K562 (cell line): ENCODE measurements at regions not wholly inside any gene's neighbourhood (a gene's known extent, or its start where the extent isn't known, plus 50 kb on each side); places are given as distances from the start of the nearest gene placed in this dataset.

Experiments
- ATAC-seq: fragments of 200-7000 bp; cut with Tn5 transposase; 3 replicates; pipeline ENCODE4 v1.9.1; 2020; ENCODE audit warnings: moderate library complexity
- BruUV-seq: library from RNA; stranded (reverse); fragments of 400-500 nt; replicated peaks from 2 replicates; lab custom pipeline; 2021; lab: Mats Ljungman, UMichigan
- CTCF ChIA-PET: fragments of 300-600 bp; formaldehyde crosslinking; extraction: SDS; loops from one replicate; lab custom pipeline; 2021; ENCODE audit warnings: low intra/inter-chr PET ratio; lab: Yijun Ruan, JAX
- POLR2A ChIA-PET: fragments of 300-600, 350-650 bp; sonication (Branson Sonifier 250); formaldehyde crosslinking; extraction: SDS; loops from one replicate; lab custom pipeline; 2021; ENCODE audit warnings: antibody characterized with exemption, inconsistent platforms; lab: Yijun Ruan, JAX
- DNase-seq, 4 experiments: peaks; one replicate each; pipeline versions ENCODE4 v3.0.0 to v3.0.0-alpha.2; 2011 to 2018; ENCODE audit warnings: low spot score in 3 of 4, mixed read lengths in 3 of 4; ENCODE audit errors: extremely low read depth in 1 of 4
- FAIRE-seq: peaks from 2 replicates; lab custom pipeline; 2011; peaks lifted over from hg19 to GRCh38; lab: Jason Lieb, UNC
- H2AFZ ChIP-seq: 2 replicates; pipeline ENCODE4 v1.6.0; 2011; ENCODE audit warnings: low read depth, low read length, control low read depth, inconsistent platforms
- H3K27ac ChIP-seq: fragments of 200-600 bp; 3 replicates; pipeline ENCODE4 v1.8.0; 2011; ENCODE audit warnings: low read depth, mild to moderate bottlenecking, control low read depth, inconsistent platforms, low read length, moderate library complexity, mixed read lengths; ENCODE audit errors: extremely low read depth
- H3K27me3 ChIP-seq, 2 experiments: fragments of 300-600 bp in 1 of 2; 2 replicates in 1 of 2; 3 replicates in 1 of 2; pipeline versions ENCODE4 v1.6.0 to v1.8.0; 2011; ENCODE audit warnings: inconsistent platforms in 2 of 2, low read length in 2 of 2, mild to moderate bottlenecking in 1 of 2, mixed read lengths in 1 of 2, moderate library complexity in 1 of 2; ENCODE audit not compliant: control insufficient read depth in 2 of 2, insufficient read depth in 2 of 2
- H3K36me3 ChIP-seq: fragments of 300-600 bp; 3 replicates; pipeline ENCODE4 v1.8.0; 2011; ENCODE audit warnings: mild to moderate bottlenecking, low read length, inconsistent platforms; ENCODE audit not compliant: control insufficient read depth, insufficient read depth
- H3K4me1 ChIP-seq, 2 experiments: fragments of 200-600 bp in 1 of 2; replicated peaks in 1 of 2; 2 replicates in 1 of 2; 3 replicates in 1 of 2; pipeline versions ENCODE4 v1.5.1 to v1.8.0; 2011; ENCODE audit warnings: inconsistent platforms in 2 of 2, low read length in 2 of 2, mild to moderate bottlenecking in 1 of 2, mixed read lengths in 1 of 2, moderate library complexity in 1 of 2; ENCODE audit not compliant: control insufficient read depth in 2 of 2, insufficient read depth in 2 of 2
- H3K4me2 ChIP-seq: 2 replicates; pipeline ENCODE4 v1.6.1; 2011; ENCODE audit warnings: low read length, control low read depth, inconsistent platforms, mixed read lengths; ENCODE audit not compliant: insufficient read depth
- H3K4me3 ChIP-seq: fragments of 200-600 bp; sonication (generic), shearing (Covaris generic); 2 replicates; pipeline ENCODE4 v1.5.1; 2016; ENCODE audit warnings: control low read depth, inconsistent platforms
- H3K79me2 ChIP-seq: fragments of 200-600 bp; 3 replicates; pipeline ENCODE4 v1.8.0; 2011; ENCODE audit warnings: low read length, inconsistent platforms; ENCODE audit not compliant: control insufficient read depth, insufficient read depth
- H3K9ac ChIP-seq, 2 experiments: 2 replicates each; pipeline versions ENCODE4 v1.6.0 to v1.6.1; 2011; ENCODE audit warnings: low read depth in 2 of 2, low read length in 2 of 2, control low read depth in 1 of 2, inconsistent platforms in 1 of 2, mild to moderate bottlenecking in 1 of 2, mixed read lengths in 1 of 2; ENCODE audit not compliant: insufficient read depth in 1 of 2
- H3K9me1 ChIP-seq: one replicate; pipeline ENCODE4 v1.6.0; 2011; ENCODE audit warnings: inconsistent platforms, mild to moderate bottlenecking, low read length, moderate library complexity; ENCODE audit not compliant: control insufficient read depth, insufficient read depth
- H3K9me3 ChIP-seq: replicated peaks from 2 replicates; pipeline ENCODE4 v1.5.1; 2011; ENCODE audit warnings: low read depth, low read length, inconsistent platforms; ENCODE audit not compliant: control insufficient read depth, insufficient read depth
- H4K20me1 ChIP-seq: replicated peaks from 2 replicates; pipeline ENCODE4 v1.6.1; 2011; ENCODE audit warnings: low read length, inconsistent platforms, mixed read lengths; ENCODE audit not compliant: control insufficient read depth, insufficient read depth
- ATF3 ChIP-seq, 2 experiments: fragments of 450-650 bp in 1 of 2; sonication (generic) in 1 of 2; formaldehyde crosslinking in 1 of 2; IDR thresholded peaks in 1 of 2; conservative IDR thresholded peaks in 1 of 2; 2 replicates each; pipeline versions ENCODE4 v1.6.1 to v1.8.1; 2016 to 2023; ENCODE audit warnings: mild to moderate bottlenecking in 2 of 2, moderate library complexity in 2 of 2, inconsistent platforms in 1 of 2, missing genetic modification reagents in 1 of 2
- CXXC5 ChIP-seq: fragments of 250-450 bp; sonication (Bioruptor Pico); IDR thresholded peaks from 2 replicates; pipeline ENCODE4 v1.8.0; 2022; ENCODE audit warnings: inconsistent platforms, mild to moderate bottlenecking, moderate library complexity
- DACH1 ChIP-seq: fragments of 450-650 bp; IDR thresholded peaks from 2 replicates; pipeline ENCODE4 v1.6.1; 2018; ENCODE audit not compliant: partially characterized antibody
- DLX4 ChIP-seq: fragments of 250-450 bp; sonication (Bioruptor Pico); IDR thresholded peaks from 2 replicates; pipeline ENCODE4 v1.6.1; 2021; ENCODE audit warnings: mild to moderate bottlenecking
- DPF2 ChIP-seq: fragments of 450-650 bp; IDR thresholded peaks from 2 replicates; pipeline ENCODE4 v1.6.1; 2016
- HDAC2 ChIP-seq: fragments of 450-650 bp; IDR thresholded peaks from 2 replicates; pipeline ENCODE4 v1.6.1; 2016; ENCODE audit warnings: mild to moderate bottlenecking
- IRF9 ChIP-seq: fragments of 450-650 bp; IDR thresholded peaks from 2 replicates; pipeline ENCODE4 v1.6.1; 2016; ENCODE audit warnings: missing biosample characterization, missing genetic modification characterization
- LARP7 ChIP-seq: fragments of 450-650 bp; IDR thresholded peaks from 2 replicates; pipeline ENCODE4 v1.6.1; 2016
- MYBL2 ChIP-seq, 2 experiments: fragments of 450-650 bp in 1 of 2; sonication (generic) in 1 of 2; formaldehyde crosslinking in 1 of 2; IDR thresholded peaks; 2 replicates each; pipeline versions ENCODE4 v1.6.1 to v1.8.1; 2017 to 2022; ENCODE audit warnings: borderline replicate concordance in 1 of 2, inconsistent platforms in 1 of 2, low read depth in 1 of 2, mild to moderate bottlenecking in 1 of 2, missing genetic modification reagents in 1 of 2, moderate library complexity in 1 of 2
- NELFE ChIP-seq: IDR thresholded peaks from 2 replicates; pipeline ENCODE4 v1.6.1; 2011; ENCODE audit warnings: mild to moderate bottlenecking; ENCODE audit not compliant: insufficient read depth, insufficient read length
- NFXL1 ChIP-seq: fragments of 450-650 bp; formaldehyde crosslinking; IDR thresholded peaks from 2 replicates; pipeline ENCODE4 v1.4.0; 2021; ENCODE audit warnings: mild to moderate bottlenecking
- NKRF ChIP-seq: fragments of 450-650 bp; IDR thresholded peaks from 2 replicates; pipeline ENCODE4 v1.6.1; 2016; ENCODE audit warnings: borderline replicate concordance
- POLR3G ChIP-seq: IDR thresholded peaks from 2 replicates; pipeline ENCODE4 v1.6.1; 2011; ENCODE audit not compliant: insufficient read length, insufficient replicate concordance; ENCODE audit errors: extremely low read depth
- PTRF ChIP-seq: fragments of 450-650 bp; IDR thresholded peaks from 2 replicates; pipeline ENCODE4 v1.6.1; 2016; ENCODE audit warnings: mild to moderate bottlenecking, missing genetic modification characterization, missing compliant biosample characterization
- RBM25 ChIP-seq: fragments of 200-400 bp; formaldehyde crosslinking; IDR thresholded peaks from 2 replicates; pipeline ENCODE4 v1.6.1; 2018; ENCODE audit warnings: low read length, low read depth, moderate library complexity; ENCODE audit not compliant: severe bottlenecking
- SAP30 ChIP-seq: fragments of 200-600 bp; sonication (generic); IDR thresholded peaks from 2 replicates; pipeline ENCODE4 v1.6.1; 2012; ENCODE audit warnings: borderline replicate concordance, low read depth, mild to moderate bottlenecking, moderate library complexity, low read length, control low read depth, inconsistent platforms; ENCODE audit not compliant: insufficient read depth, poor library complexity, severe bottlenecking
- SMARCB1 ChIP-seq: IDR thresholded peaks from 2 replicates; pipeline ENCODE4 v1.6.1; 2011; ENCODE audit warnings: improper control_type of control experiment, low read depth; ENCODE audit not compliant: insufficient read length
- ZKSCAN1 ChIP-seq: fragments of 150-350 bp; IDR thresholded peaks from 2 replicates; pipeline ENCODE4 v1.6.1; 2016; ENCODE audit warnings: low read depth, low read length
- ZNF324 ChIP-seq: fragments of 250-450 bp; sonication (Bioruptor Pico); IDR thresholded peaks from 2 replicates; pipeline ENCODE4 v1.4.0; 2020; ENCODE audit warnings: mild to moderate bottlenecking
- ZNF583 ChIP-seq: fragments of 250-450 bp; sonication (Bioruptor Pico); IDR thresholded peaks from 2 replicates; pipeline ENCODE4 v1.4.0; 2020
- WGBS: fragments of 100-300 bp; shearing (Covaris generic); methylation state at CpG from one replicate; pipeline ENCODE4 v1.1.6; 2016; ENCODE audit warnings: low coverage, mixed read lengths; ENCODE audit not compliant: insufficient coverage; ENCODE audit errors: missing lambda C conversion rate; 5-methylcytosine and 5-hydroxymethylcytosine counted together
- in situ Hi-C: fragments of 300-500 bp; cut with MboI; formaldehyde crosslinking; loops from 4 replicates; pipeline ENCODE4 v1.15.0; 2018; ENCODE audit warnings: inconsistent platforms, mixed read lengths
- intact Hi-C: fragments of 100-400 bp; cut with micrococcal nuclease; formaldehyde crosslinking; loops from 2 replicates; pipeline ENCODE4 v1.14.2; 2022

GRCh38 chr7:118764221-118764620 lies 539.7 kb downstream of the ANKRD7 start:
- intact Hi-C loops (no loop called here), in situ Hi-C loops (no loop called here)
- Histone ChIP-seq H2AFZ (no peak overlapping the region), H3K27ac (no peak overlapping the region), H3K36me3 (no peaks in the 10 kb centered on the region), H3K4me1 (no peaks in the 10 kb centered on the region), H3K9ac (no peak overlapping the region), H3K9me3 (0 out of 2 replicates have a peak, but pooled peaks cover 2% of the 10 kb centered on the region), H4K20me1 (no peaks in the 10 kb centered on the region), H3K9me1 (no peaks in the 10 kb centered on the region), H3K4me3 (no peak overlapping the region)
- DNase-seq (no peak), FAIRE-seq (no peak), ATAC-seq (no peak)
- POLR2A ChIA-PET: no interaction called here
- CTCF ChIA-PET: no interaction called here
- 3% methylated on average over 4 of the region's 4 CpGs for WGBS
- BruUV-seq: no TSS peak
- TF ChIP-seq ATF3 (IDR thresholded peaks at IDR 0.05) (no peak), ATF3 (CRISPR knock-in tag; conservative IDR thresholded peaks at IDR 0.05) (no peak), ZNF324 (CRISPR knock-in tag) (no peak), DACH1 (no peak), IRF9 (tag) (no peak), RBM25 (no peak), CXXC5 (CRISPR knock-in tag) (no peak), SAP30 (no peak), ZNF583 (CRISPR knock-in tag) (no peak), SMARCB1 (no peak), ZKSCAN1 (no peak), DLX4 (CRISPR knock-in tag) (no peak), NELFE (no peak), POLR3G (no peak), DPF2 (no peak), NKRF (no peak), NFXL1 (CRISPR knock-in tag) (no peak), PTRF (no peak), HDAC2 (no peak), LARP7 (no peak), MYBL2 (IDR thresholded peaks at IDR 0.05; ENCODE audit: low read depth) (no peak), MYBL2 (CRISPR knock-in tag; IDR thresholded peaks at IDR 0.05; ENCODE audit: borderline replicate concordance) (no peak)
- TF ChIP-seq, all 486 proteins: peak for 0
- no peaks in the 10 kb centered on the region for H3K27me3 ChIP-seq
- H3K4me2 ChIP-seq: no peak overlapping the region
- no peaks in the 10 kb centered on the region for H3K79me2 ChIP-seq
